Skin epidermis (tissue), 12 donors: ENCODE measurements at regions not wholly inside any gene's neighbourhood (a gene's known extent, or its start where the extent isn't known, plus 50 kb on each side); places are given as distances from the start of the nearest gene placed in this dataset.

Source experiments
- H3K27ac ChIP-seq, 21 experiments: fragments of 200-600 bp; sonication (generic) in 11 of 21; one replicate each; pipeline ENCODE4 v1.5.0; 2020; ENCODE audit warnings: mild to moderate bottlenecking in 3 of 21, inconsistent platforms in 2 of 21, moderate library complexity in 2 of 21
- H3K4me3 ChIP-seq, 7 experiments: fragments of 200-600 bp; sonication (generic) in 2 of 7; one replicate each; pipeline ENCODE4 v1.5.0; 2020; ENCODE audit warnings: inconsistent platforms in 2 of 7, mild to moderate bottlenecking in 2 of 7, moderate library complexity in 1 of 7

DNA sequence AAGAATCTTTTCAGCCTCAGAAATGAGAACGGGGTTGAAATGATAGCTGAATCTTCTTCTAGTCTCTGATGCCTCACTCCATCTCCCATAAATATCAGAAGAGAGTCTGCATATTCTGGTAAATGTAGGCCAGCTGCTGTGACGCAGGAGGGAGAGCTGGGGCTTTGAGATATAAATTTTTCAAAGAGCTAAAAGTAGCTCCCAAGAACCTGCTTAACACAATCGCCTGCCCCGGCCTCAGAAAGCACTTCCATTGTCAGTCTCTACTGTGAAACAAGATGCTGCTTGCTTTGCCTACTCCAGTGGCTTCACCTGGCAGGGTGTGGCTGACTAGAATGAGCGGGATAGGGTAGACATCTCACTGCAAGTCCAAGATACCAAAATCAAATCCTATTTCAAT lies 105.0 kb upstream of the CCDC150 start:
- Histone ChIP-seq H3K27ac (no peak overlapping the region), H3K4me3 (no peak overlapping the region)

GRCh38 chr2:196535061-196535460 lies 104.5 kb upstream of the CCDC150 start:
- no peak overlapping the region for H3K4me3 ChIP-seq

GRCh38 chr2:196535742-196536141 lies 103.8 kb upstream of the CCDC150 start:
- H3K27ac ChIP-seq = no peak overlapping the region
- no peak overlapping the region for H3K4me3 ChIP-seq

More at GRCh38 chr2:196535061-196535460, 104.5 kb upstream of the CCDC150 start:
- H3K27ac ChIP-seq = no peak overlapping the region

DNA sequence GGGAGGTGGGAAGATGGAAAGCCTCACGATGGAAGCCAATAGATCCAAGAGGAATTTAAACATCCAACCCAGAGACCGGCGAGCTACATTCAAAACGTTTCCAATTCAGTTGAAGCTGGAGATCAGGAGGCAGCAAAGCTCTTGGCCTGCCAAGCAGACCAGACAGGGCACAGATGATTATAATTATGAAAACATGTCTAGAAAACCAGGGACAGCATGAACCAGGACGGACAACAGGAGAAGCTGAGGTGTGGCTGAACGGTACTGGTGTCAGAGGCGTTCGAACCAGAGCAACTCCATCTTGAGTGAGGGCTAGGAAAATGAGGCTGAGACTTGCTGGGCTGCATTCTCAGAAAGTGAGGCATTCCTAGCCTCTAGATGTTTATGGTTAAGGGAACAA lies 102.2 kb upstream of the CCDC150 start:
- H3K27ac ChIP-seq = no peak overlapping the region
- no peak overlapping the region for H3K4me3 ChIP-seq

- Histone ChIP-seq H3K4me3 (no peak overlapping the region), H3K27ac (peak overlapping the region in 1 of 21 experiments; percentile 15)
These were observed 101.3 kb upstream of the CCDC150 start for GRCh38 chr2:196538189-196538588.

GRCh38 chr2:196538646-196539045 lies 100.9 kb upstream of the CCDC150 start:
- Histone ChIP-seq H3K27ac (no peak overlapping the region), H3K4me3 (no peak overlapping the region)

DNA sequence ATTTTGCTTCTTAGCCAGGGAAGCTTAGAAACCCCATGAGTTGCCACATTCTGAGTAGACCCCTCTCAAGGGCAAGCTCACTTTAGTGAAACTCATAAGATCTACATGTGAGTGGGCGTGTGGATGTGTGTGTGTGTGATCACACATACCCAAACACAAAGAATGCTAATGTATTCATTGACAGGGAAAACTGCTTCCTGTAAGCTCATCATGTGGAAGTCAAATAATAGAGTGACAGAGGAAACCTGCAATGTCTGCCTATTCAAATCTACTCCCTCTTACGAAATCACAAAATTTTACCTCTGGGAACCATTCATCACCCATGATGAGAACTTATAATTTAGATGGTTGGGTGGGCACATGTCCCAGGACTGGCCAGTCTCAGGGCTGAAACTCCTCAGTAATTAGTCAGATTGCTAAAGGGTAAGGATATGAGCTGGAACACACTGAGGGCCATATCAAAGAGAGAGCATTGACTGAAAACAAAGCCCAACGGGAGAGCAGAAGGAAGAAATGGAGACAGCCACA lies 94.5 kb upstream of the CCDC150 start:
- Histone ChIP-seq H3K4me3 (no peak overlapping the region), H3K27ac (no peak overlapping the region)

- Histone ChIP-seq H3K27ac (no peak overlapping the region), H3K4me3 (no peak overlapping the region)
These were observed 93.2 kb upstream of the CCDC150 start for GRCh38 chr2:196546151-196546919.

- Histone ChIP-seq H3K27ac (no peak overlapping the region), H3K4me3 (no peak overlapping the region)
These were observed 90.5 kb upstream of the CCDC150 start for GRCh38 chr2:196549052-196549451.

DNA sequence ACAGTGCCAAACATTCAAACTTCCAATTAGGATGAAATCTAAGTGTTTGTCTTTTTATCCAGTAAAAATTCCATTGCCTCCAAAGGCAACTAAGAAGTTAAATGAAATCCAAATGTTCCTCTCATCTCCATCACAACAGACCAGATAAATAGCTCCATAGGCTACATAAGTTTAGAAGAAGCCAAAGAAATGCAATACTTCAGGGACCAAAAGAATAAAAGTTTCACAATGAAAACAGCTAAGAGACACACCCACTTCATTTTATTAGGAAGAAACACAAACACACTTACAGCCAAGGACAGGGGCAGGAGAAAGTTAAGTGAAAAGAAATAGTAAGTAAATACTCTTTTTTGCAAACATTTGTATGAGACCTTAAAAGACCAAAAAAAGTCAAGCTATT lies 88.5 kb upstream of the CCDC150 start:
- Histone ChIP-seq H3K4me3 (no peak overlapping the region), H3K27ac (no peak overlapping the region)

DNA sequence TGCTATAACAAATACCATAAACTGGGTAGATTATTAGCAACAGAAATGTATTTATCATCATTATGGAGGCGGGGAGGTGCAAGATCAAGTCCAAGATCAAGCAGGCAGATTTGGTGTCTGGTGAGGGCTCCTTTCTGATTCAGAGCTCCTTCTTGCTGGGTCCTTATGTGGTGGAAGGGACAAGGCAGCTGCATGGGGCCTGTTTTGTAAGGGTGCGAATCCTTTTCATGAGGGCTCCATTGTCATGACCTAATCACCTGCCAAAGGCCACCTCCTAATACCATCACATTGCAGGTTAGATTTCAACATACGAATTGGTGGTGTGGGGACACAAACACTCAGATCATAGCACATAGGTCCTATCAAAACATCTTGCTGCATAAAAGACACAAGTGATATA lies 84.4 kb upstream of the CCDC150 start:
- no peak overlapping the region for H3K27ac ChIP-seq
- no peak overlapping the region for H3K4me3 ChIP-seq

GRCh38 chr2:196555726-196556125 lies 83.8 kb upstream of the CCDC150 start:
- H3K27ac ChIP-seq = no peak overlapping the region
- no peak overlapping the region for H3K4me3 ChIP-seq

DNA sequence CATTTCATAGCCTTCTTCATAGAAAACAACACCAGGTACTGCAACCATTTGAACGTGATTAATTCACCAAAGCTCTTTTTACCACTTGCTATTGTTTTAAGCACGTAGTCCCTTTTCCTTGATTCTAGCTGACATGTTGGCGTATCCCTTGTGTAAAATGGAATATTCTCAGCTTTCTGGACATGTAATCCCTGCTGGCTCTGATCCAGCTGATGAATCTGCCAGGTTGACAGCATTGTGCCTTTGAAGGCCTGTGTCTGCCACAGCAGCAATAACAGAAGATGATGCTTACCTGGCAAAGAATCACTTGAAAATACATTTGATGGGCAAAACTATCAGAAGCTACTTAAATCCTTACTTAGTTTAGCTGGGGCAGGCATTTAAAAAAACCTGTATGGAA lies 81.0 kb upstream of the CCDC150 start:
- H3K4me3 ChIP-seq = no peak overlapping the region

DNA sequence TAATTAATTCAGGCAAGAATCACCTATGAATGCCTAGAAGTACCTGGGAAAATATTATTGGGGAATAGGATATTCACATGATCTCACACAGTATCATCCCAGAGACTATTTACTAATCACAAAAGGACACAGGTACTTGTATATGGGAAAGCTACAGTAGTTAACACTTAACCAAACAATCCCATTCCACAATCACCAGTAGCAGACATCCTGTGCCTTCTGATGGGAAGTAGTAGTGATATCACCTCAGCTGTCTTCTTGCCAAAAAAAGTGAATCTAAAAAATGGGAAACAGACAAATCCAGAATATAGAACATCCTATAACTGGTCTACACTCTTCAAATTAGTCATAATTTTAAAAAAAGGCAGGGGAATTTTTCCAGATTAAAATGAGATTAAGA lies 75.6 kb upstream of the CCDC150 start:
- H3K27ac ChIP-seq = no peak overlapping the region
- no peak overlapping the region for H3K4me3 ChIP-seq

More for the DNA sequence above, 81.0 kb upstream of the CCDC150 start:
- no peak overlapping the region for H3K27ac ChIP-seq

GRCh38 chr2:196565106-196565765 lies 74.3 kb upstream of the CCDC150 start:
- no peak overlapping the region for H3K27ac ChIP-seq
- H3K4me3 ChIP-seq = no peak overlapping the region

DNA sequence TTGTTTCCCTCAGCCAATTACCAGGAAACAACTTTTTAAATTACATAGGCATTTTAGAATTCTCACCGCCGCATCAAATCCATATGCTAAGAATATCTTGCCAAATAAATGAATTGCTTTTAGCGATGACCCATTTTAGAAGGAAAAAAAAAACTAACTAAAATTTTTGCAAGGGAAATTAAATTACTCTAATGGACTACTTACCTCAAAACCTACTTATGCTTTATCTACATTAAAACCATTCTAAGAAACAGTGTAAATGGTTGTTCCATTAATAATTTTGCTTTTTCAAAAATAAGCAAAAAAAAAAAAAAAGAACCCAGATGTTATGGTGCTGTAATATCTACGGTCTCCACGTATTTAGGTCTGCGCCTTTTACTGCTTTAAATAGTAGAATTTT lies 73.5 kb upstream of the CCDC150 start:
- H3K4me3 ChIP-seq = no peak overlapping the region
- H3K27ac ChIP-seq = no peak overlapping the region

DNA sequence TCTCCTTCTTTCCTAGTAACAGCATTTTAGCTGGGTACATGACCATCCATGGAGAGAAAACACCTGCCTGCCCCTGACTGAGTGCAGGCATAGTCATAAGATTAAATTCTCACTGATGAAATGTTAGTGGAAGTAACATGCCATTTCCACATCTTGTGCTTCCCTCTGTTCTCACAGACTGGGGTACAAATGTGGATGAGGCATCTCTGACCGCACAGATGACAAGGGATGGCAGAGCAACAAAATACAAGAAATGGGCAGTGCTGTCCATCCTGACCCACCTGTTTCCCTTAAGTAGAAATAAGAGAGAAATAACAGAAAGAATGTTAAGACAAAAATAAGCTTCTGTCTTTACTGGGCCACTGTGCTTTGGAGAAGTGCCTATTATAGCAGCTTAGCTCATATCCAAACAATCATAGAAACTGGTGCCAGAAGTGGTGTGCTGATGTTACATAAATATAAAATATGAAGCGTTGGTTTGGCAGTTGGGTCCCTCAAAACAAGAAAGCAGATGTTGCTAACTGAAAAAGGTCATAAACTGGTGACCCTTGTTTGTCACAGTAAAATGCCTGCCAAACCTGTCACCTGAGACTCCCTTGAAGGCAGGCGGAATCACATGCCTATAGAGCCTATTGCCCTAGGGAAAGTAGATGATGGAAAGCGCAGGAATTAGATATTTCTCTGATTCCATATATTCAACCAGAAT lies 72.4 kb upstream of the CCDC150 start:
- Histone ChIP-seq H3K27ac (peak overlapping the region in 1 of 21 experiments; percentile 61), H3K4me3 (no peak overlapping the region)

- H3K4me3 ChIP-seq = no peak overlapping the region
- H3K27ac ChIP-seq = no peak overlapping the region
These were observed 71.0 kb upstream of the CCDC150 start for GRCh38 chr2:196568506-196568905.

- Histone ChIP-seq H3K27ac (no peak overlapping the region), H3K4me3 (no peak overlapping the region)
These were observed 54.6 kb upstream of the CCDC150 start for GRCh38 chr2:196584903-196585302.

GRCh38 chr2:196586511-196586991 lies 53.0 kb upstream of the CCDC150 start:
- no peak overlapping the region for H3K4me3 ChIP-seq
- H3K27ac ChIP-seq = no peak overlapping the region
